ENCODE measurements at regions not wholly inside any gene's neighbourhood (a gene's known extent, or its start where the extent isn't known, plus 50 kb on each side); places are given as distances from the start of the nearest gene placed in this dataset.
"Not testable (repeated sequence)": the region's sequence is repeated elsewhere in the genome, so short reads cannot be mapped to it uniquely, and the experiment has no call there.

- TF ChIP-seq, protein P1, sequence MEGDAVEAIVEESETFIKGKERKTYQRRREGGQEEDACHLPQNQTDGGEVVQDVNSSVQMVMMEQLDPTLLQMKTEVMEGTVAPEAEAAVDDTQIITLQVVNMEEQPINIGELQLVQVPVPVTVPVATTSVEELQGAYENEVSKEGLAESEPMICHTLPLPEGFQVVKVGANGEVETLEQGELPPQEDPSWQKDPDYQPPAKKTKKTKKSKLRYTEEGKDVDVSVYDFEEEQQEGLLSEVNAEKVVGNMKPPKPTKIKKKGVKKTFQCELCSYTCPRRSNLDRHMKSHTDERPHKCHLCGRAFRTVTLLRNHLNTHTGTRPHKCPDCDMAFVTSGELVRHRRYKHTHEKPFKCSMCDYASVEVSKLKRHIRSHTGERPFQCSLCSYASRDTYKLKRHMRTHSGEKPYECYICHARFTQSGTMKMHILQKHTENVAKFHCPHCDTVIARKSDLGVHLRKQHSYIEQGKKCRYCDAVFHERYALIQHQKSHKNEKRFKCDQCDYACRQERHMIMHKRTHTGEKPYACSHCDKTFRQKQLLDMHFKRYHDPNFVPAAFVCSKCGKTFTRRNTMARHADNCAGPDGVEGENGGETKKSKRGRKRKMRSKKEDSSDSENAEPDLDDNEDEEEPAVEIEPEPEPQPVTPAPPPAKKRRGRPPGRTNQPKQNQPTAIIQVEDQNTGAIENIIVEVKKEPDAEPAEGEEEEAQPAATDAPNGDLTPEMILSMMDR (conservative IDR thresholded peaks at IDR 0.05) = no peak
- no peak overlapping the region for H3K27ac ChIP-seq
Measured at GRCh38 chr5:104891596-104891995, 1329.0 kb upstream of the NUDT12 start.

DNA sequence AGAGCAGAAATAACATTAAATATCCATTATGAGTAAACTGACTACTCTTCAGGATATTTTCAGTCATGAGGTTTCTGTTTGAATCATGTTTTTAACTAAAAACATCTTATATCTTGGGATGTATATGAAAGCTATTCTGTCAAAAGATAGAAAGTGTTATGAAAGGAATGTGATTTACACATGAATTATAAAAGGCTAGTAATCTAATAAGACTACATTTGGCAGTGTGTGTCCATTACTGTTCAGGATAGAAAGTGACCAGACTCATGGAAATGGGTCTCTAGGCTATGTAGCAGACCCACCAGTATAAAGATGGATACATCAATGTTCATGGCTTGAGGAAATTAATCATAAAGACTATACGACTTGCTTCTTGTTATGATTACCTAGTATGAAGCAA, 1328.2 kb upstream of the NUDT12 start:
- TF ChIP-seq, protein P1 (conservative IDR thresholded peaks at IDR 0.05) = no peak
- no peak overlapping the region for H3K27ac ChIP-seq

- TF ChIP-seq, protein P1 (conservative IDR thresholded peaks at IDR 0.05) = no peak
- H3K27ac ChIP-seq = no peak overlapping the region
Measured at GRCh38 chr5:104859437-104859836, 1296.8 kb upstream of the NUDT12 start.

GRCh38 chr5:104852099-104852498, 1289.5 kb upstream of the NUDT12 start:
- H3K27ac ChIP-seq = not testable (repeated sequence)

GRCh38 chr5:104845541-104845940, 1283.0 kb upstream of the NUDT12 start:
- TF ChIP-seq, protein P1 (conservative IDR thresholded peaks at IDR 0.05) = no peak
- H3K27ac ChIP-seq = no peak overlapping the region

GRCh38 chr5:104843822-104844221, 1281.2 kb upstream of the NUDT12 start:
- no peak overlapping the region for H3K27ac ChIP-seq
- TF ChIP-seq, protein P1 (conservative IDR thresholded peaks at IDR 0.05) = no peak

DNA sequence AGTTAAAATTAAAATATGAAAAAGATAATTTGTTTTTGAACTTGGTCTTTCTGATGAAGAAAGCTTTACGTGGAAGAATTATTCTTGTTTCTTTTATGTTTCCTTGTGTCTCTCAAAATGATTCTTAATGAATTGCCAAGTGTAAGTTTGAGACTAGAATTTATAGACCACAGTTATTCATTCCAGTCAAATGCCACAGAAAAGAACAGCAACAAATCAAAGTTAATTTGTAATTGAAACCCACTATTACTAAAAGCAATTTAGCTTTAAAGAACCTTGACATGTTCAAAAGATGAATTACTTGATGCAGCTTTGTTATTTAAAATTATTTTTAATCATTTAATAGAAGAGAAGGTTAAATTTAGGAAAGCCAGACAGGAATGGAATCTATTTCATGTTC, 1277.7 kb upstream of the NUDT12 start:
- TF ChIP-seq, protein P1 (conservative IDR thresholded peaks at IDR 0.05) = no peak
- H3K27ac ChIP-seq = no peak overlapping the region

DNA sequence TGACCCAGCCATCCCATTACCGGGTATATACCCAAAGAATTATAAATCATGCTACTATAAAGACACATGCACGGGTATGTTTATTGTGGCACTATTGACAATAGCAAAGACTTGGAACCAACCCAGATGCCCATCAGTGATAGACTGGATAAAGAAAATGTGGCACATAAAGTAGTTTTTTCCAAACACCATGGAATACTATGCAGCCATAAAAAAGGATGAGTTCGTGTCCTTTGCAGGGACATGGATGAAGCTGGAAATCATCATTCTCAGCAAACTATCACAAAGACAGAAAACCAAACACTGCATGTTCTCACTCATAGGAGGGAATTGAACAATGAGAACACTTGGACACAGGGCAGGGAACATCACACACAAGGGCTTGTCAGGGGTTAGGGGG, 1268.9 kb upstream of the NUDT12 start:
- not testable (repeated sequence) for H3K27ac ChIP-seq

DNA sequence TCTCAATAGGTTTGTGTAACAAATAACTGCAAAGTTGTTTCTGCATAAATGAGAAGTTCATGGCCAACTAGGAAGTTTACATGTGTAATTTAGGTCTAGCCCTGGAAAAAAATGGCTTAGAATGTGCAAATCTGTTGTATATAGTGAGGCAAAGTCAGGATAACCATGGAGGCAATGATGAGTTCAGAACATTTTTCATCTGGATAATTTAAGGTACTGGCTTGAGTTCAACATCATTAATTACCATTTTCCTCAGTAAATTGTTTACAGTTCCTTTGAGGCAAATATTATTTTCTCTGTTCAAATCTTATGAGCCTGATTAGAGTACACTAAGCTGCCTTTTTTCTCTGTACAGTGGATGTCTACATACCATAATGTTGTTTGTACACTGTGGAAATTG, 1259.0 kb upstream of the NUDT12 start:
- TF ChIP-seq, protein P1 (conservative IDR thresholded peaks at IDR 0.05) = no peak

More for the DNA sequence above, 1259.0 kb upstream of the NUDT12 start:
- H3K27ac ChIP-seq = no peak overlapping the region

Data from VCaP (cell line).